Endothelial cell of umbilical vein (primary cell): ENCODE measurements at regions not wholly inside any gene's neighbourhood (a gene's known extent, or its start where the extent isn't known, plus 50 kb on each side); places are given as distances from the start of the nearest gene placed in this dataset.

Experiments
- BruUV-seq: library from RNA; stranded (reverse); fragments of 400-500 nt; replicated peaks from 2 replicates; lab custom pipeline; 2021; lab: Mats Ljungman, UMichigan
- CTCF ChIA-PET: fragments of 300-600, 350-600 bp; sonication (Branson Sonifier 250); formaldehyde crosslinking; loops from one replicate; lab custom pipeline; 2021; ENCODE audit warnings: antibody characterized with exemption, inconsistent platforms; lab: Charles Lee
- POLR2A ChIA-PET: fragments of 300-600, 350-600 bp; sonication (Branson Sonifier 250); formaldehyde crosslinking; loops from one replicate; lab custom pipeline; 2021; ENCODE audit warnings: antibody characterized with exemption, inconsistent platforms; lab: Charles Lee
- DNase-seq: peaks from one replicate; pipeline ENCODE4 v3.0.0-alpha.2; 2011; ENCODE audit warnings: low read depth, low spot score
- FAIRE-seq: peaks from 2 replicates; lab custom pipeline; 2011; peaks lifted over from hg19 to GRCh38; lab: Jason Lieb, UNC
- H2AFZ ChIP-seq: 2 replicates; pipeline ENCODE4 v1.6.0; 2012; ENCODE audit warnings: low read depth, low read length, control low read depth, inconsistent platforms
- H3K27ac ChIP-seq: 2 replicates; pipeline ENCODE4 v1.5.1; 2011; ENCODE audit warnings: low read depth, mild to moderate bottlenecking, control low read depth, low read length, moderate library complexity; ENCODE audit not compliant: insufficient read depth
- H3K27me3 ChIP-seq, 2 experiments: 2 replicates each; pipeline versions ENCODE4 v1.6.0 to v1.6.1; 2011; ENCODE audit warnings: low read length in 2 of 2, mixed read lengths in 1 of 2; ENCODE audit not compliant: control insufficient read depth in 2 of 2, insufficient read depth in 2 of 2
- H3K36me3 ChIP-seq, 2 experiments: 2 replicates in 1 of 2; 3 replicates in 1 of 2; pipeline ENCODE4 v1.5.1; 2011; ENCODE audit warnings: low read length in 2 of 2, mild to moderate bottlenecking in 1 of 2, moderate library complexity in 1 of 2; ENCODE audit not compliant: control insufficient read depth in 2 of 2, insufficient read depth in 2 of 2; ENCODE audit errors: extremely low read depth in 1 of 2
- H3K4me1 ChIP-seq: 3 replicates; pipeline ENCODE4 v1.5.1; 2011; ENCODE audit warnings: mild to moderate bottlenecking, low read length; ENCODE audit not compliant: control insufficient read depth, insufficient read depth; ENCODE audit errors: extremely low read depth
- H3K4me2 ChIP-seq: 2 replicates; pipeline ENCODE4 v1.6.1; 2011; ENCODE audit warnings: low read length, control low read depth, mixed read lengths; ENCODE audit not compliant: insufficient read depth
- H3K4me3 ChIP-seq, 3 experiments: fragments of 200-600 bp in 1 of 3; sonication (generic), shearing (Covaris generic) in 1 of 3; replicated peaks in 1 of 3; 2 replicates each; pipeline ENCODE4 v1.5.1; 2011 to 2016; ENCODE audit warnings: control low read depth in 3 of 3, low read length in 3 of 3, mild to moderate bottlenecking in 2 of 3, inconsistent platforms in 1 of 3, low read depth in 1 of 3, moderate library complexity in 1 of 3; ENCODE audit not compliant: insufficient read depth in 1 of 3
- H3K79me2 ChIP-seq: 2 replicates; pipeline ENCODE4 v1.6.0; 2012; ENCODE audit warnings: low read length, inconsistent platforms; ENCODE audit not compliant: control insufficient read depth, insufficient read depth
- H3K9ac ChIP-seq: replicated peaks from 2 replicates; pipeline ENCODE3; 2011; ENCODE audit warnings: low read length, control low read depth; ENCODE audit not compliant: insufficient read depth; ENCODE audit errors: extremely low read depth
- H3K9me1 ChIP-seq: replicated peaks from 3 replicates; pipeline ENCODE4 v1.6.0; 2011; ENCODE audit warnings: mild to moderate bottlenecking, low read length; ENCODE audit not compliant: control insufficient read depth, insufficient read depth; ENCODE audit errors: extremely low read depth
- H3K9me3 ChIP-seq: replicated peaks from 2 replicates; pipeline ENCODE4 v1.5.1; 2012; ENCODE audit warnings: low read length, inconsistent platforms; ENCODE audit not compliant: control insufficient read depth, insufficient read depth
- H4K20me1 ChIP-seq: replicated peaks from 2 replicates; pipeline ENCODE3; 2011; ENCODE audit warnings: mild to moderate bottlenecking, low read length; ENCODE audit not compliant: control insufficient read depth, insufficient read depth; ENCODE audit errors: extremely low read depth
- CTCF ChIP-seq, 2 donors: IDR thresholded peaks; 1 replicate in 1 of 2; 2 replicates in 1 of 2; pipeline ENCODE4 v1.5.1; 2011; ENCODE audit warnings: low read length in 2 of 2, mild to moderate bottlenecking in 2 of 2, moderate library complexity in 2 of 2, control low read depth in 1 of 2, inconsistent platforms in 1 of 2, low read depth in 1 of 2; ENCODE audit not compliant: insufficient read depth in 1 of 2; ENCODE audit errors: extremely low read depth in 1 of 2
- EZH2 ChIP-seq: IDR thresholded peaks from 2 replicates; pipeline ENCODE4 v1.6.1; 2012; ENCODE audit warnings: borderline replicate concordance, low read depth, mild to moderate bottlenecking, moderate library complexity, low read length, inconsistent platforms; ENCODE audit not compliant: severe bottlenecking
- FOS ChIP-seq: IDR thresholded peaks from 2 replicates; pipeline ENCODE4 v1.6.1; 2011; ENCODE audit warnings: mild to moderate bottlenecking, low read length, moderate library complexity, borderline replicate concordance; ENCODE audit not compliant: insufficient read depth
- GATA2 ChIP-seq: IDR thresholded peaks from 2 replicates; pipeline ENCODE4 v1.7.0; 2011; ENCODE audit warnings: low read depth, mild to moderate bottlenecking, moderate library complexity, mixed read lengths, low read length; ENCODE audit not compliant: insufficient read length, insufficient read depth
- JUN ChIP-seq: IDR thresholded peaks from 2 replicates; pipeline ENCODE4 v1.6.1; 2011; ENCODE audit warnings: borderline replicate concordance, low read depth; ENCODE audit not compliant: insufficient read length, insufficient read depth
- MAX ChIP-seq: IDR thresholded peaks from 2 replicates; pipeline ENCODE4 v1.6.1; 2011; ENCODE audit not compliant: insufficient read depth, insufficient read length
- MYC ChIP-seq: IDR thresholded peaks from one replicate; pipeline ENCODE4 v1.6.1; 2011; ENCODE audit warnings: mild to moderate bottlenecking, low read depth, low read length
- POLR2A ChIP-seq: IDR thresholded peaks from 2 replicates; pipeline ENCODE4 v1.6.1; 2012; ENCODE audit warnings: low read depth, mild to moderate bottlenecking, control low read depth, low read length
- POLR2AphosphoS5 ChIP-seq: IDR thresholded peaks from 2 replicates; pipeline ENCODE4 v1.6.1; 2012; ENCODE audit warnings: low read depth, mild to moderate bottlenecking, control low read depth, low read length, moderate library complexity; ENCODE audit not compliant: insufficient read depth
- dilution Hi-C: fragments of 300-500 bp; cut with MboI; formaldehyde crosslinking; loops from one replicate; pipeline ENCODE4 v1.15.0; 2019; ENCODE audit warnings: low sequenced_read_pairs; ENCODE audit not compliant: extremely low pct_ligation_motif_present
- intact Hi-C: fragments of 100-400 bp; cut with micrococcal nuclease; formaldehyde crosslinking; loops from one replicate; pipeline ENCODE4 v1.10.0; 2022

GRCh38 chr11:44374001-44374400, 64.1 kb upstream of the ALX4 start:
- Histone ChIP-seq H3K4me3 (no peak overlapping the region), H2AFZ (no peak overlapping the region), H3K9me3 (no peaks in the 10 kb centered on the region), H3K27me3 (no peaks in the 10 kb centered on the region), H3K27ac (no peak overlapping the region), H3K4me1 (no peaks in the 10 kb centered on the region), H3K36me3 (no peaks in the 10 kb centered on the region), H3K4me2 (no peak overlapping the region), H4K20me1 (no peaks in the 10 kb centered on the region), H3K79me2 (no peaks in the 10 kb centered on the region), H3K9me1 (no peaks in the 10 kb centered on the region), H3K9ac (no peak overlapping the region)
- dilution Hi-C loops, result no loop called here
- FAIRE-seq, result no peak
- ChIA-PET CTCF (no interaction called here), POLR2A (no interaction called here)
- no TSS peak for BruUV-seq
- TF ChIP-seq JUN (no peak), MAX (no peak), GATA2 (no peak), FOS (no peak), EZH2 (no peak), CTCF (IDR thresholded peaks at IDR 0.05; ENCODE audit: extremely low read depth in 1 of 2, insufficient read depth in 1 of 2, low read depth in 1 of 2, low read length in 2 of 2) (no peak), POLR2AphosphoS5 (no peak), MYC (no peak), POLR2A (no peak)
- DNase-seq, result no peak
- intact Hi-C loops, result no loop called here
